Upper lobe of left lung (tissue), 6 donors: ENCODE measurements at regions not wholly inside any gene's neighbourhood (a gene's known extent, or its start where the extent isn't known, plus 50 kb on each side); places are given as distances from the start of the nearest gene placed in this dataset.
A peak's percentile ranks its signal among the peaks of the same experiment; 100 is the strongest.

Source experiments
- ATAC-seq, 2 donors: fragments of 200-7000 bp; cut with Tn5 transposase; one replicate each; pipeline ENCODE4 v1.9.1; 2022; ENCODE audit warnings: mild to moderate bottlenecking in 2 of 2, moderate library complexity in 2 of 2; ENCODE audit not compliant: low FRiP score in 2 of 2
- DNase-seq, 2 donors: peaks; one replicate each; pipeline ENCODE4 v3.0.0-alpha.2; 2019 to 2020
- H3K27ac ChIP-seq, 4 donors: fragments of 200-600 bp; sonication (generic); one replicate each; pipeline ENCODE4 v1.5.1; 2016 to 2019
- H3K27me3 ChIP-seq, 4 donors: fragments of 200-600 bp; sonication (generic); one replicate each; pipeline ENCODE4 v1.5.1; 2017 to 2019
- H3K36me3 ChIP-seq, 4 donors: fragments of 200-600 bp; sonication (generic); one replicate each; pipeline ENCODE4 v1.5.1; 2016 to 2019
- H3K4me1 ChIP-seq, 4 donors: fragments of 200-600 bp; sonication (generic); one replicate each; pipeline ENCODE4 v1.5.1; 2018 to 2019
- H3K4me3 ChIP-seq, 4 donors: fragments of 200-600 bp; sonication (generic); one replicate each; pipeline ENCODE4 v1.5.1; 2017 to 2019; ENCODE audit warnings: mild to moderate bottlenecking in 2 of 4, moderate library complexity in 1 of 4
- H3K9me3 ChIP-seq, 4 donors: fragments of 200-600 bp; sonication (generic); one replicate each; pipeline ENCODE4 v1.5.1; 2018 to 2019
- CTCF ChIP-seq, 6 experiments: fragments of 450-650 bp in 4 of 6; fragments of 200-600 bp in 2 of 6; sonication (generic) in 2 of 6; IDR thresholded peaks; one replicate each; pipeline ENCODE4 v1.5.1; 2016 to 2019; ENCODE audit warnings: antibody characterized with exemption in 6 of 6
- EP300 ChIP-seq, 4 donors: sonication (generic); formaldehyde crosslinking; IDR thresholded peaks; one replicate each; pipeline ENCODE4 v1.5.1; 2017; ENCODE audit warnings: antibody characterized with exemption in 4 of 4, control low read depth in 2 of 4
- POLR2A ChIP-seq, 4 donors: fragments of 450-650 bp; IDR thresholded peaks; one replicate each; pipeline ENCODE4 v1.5.1; 2016 to 2017; ENCODE audit warnings: antibody characterized with exemption in 4 of 4, mild to moderate bottlenecking in 2 of 4
- POLR2AphosphoS5 ChIP-seq, 2 donors: sonication (generic); formaldehyde crosslinking; IDR thresholded peaks; one replicate each; pipeline ENCODE4 v1.5.1; 2017; ENCODE audit warnings: antibody characterized with exemption in 2 of 2
- WGBS, 2 donors: methylation state at CpG; one replicate each; pipeline ENCODE4 v1.1.5; 2017 to 2018; 5-methylcytosine and 5-hydroxymethylcytosine counted together
- donor health status: DM: no; HTN: no; CAD: no; lungs with moderate emphysema.
- donor health status: DM: no; HTN: yes; CAD: no; lungs with severe emphysema.

GRCh38 chr7:46637793-46638735 lies 717.0 kb upstream of the IGFBP3 start:
- ATAC-seq (no peak), DNase-seq (no peak)
- no peaks in the 10 kb centered on the region for H3K36me3 ChIP-seq
- no peaks in the 10 kb centered on the region for H3K27me3 ChIP-seq
- WGBS, 2 donors, result 82 to 85% methylated on average over 10 to 12 of the region's 12 CpGs
- no peak overlapping the region for H3K4me3 ChIP-seq
- H3K27ac ChIP-seq, result no peak overlapping the region
- TF ChIP-seq POLR2AphosphoS5 (IDR thresholded peaks at IDR 0.05) (no peak), CTCF (IDR thresholded peaks at IDR 0.05) (no peak), POLR2A (IDR thresholded peaks at IDR 0.05) (no peak), EP300 (IDR thresholded peaks at IDR 0.05) (no peak)
- no peaks in the 10 kb centered on the region for H3K4me1 ChIP-seq
- no peaks in the 10 kb centered on the region for H3K9me3 ChIP-seq

- ATAC-seq (peak in 1 of 2 donors; percentile 53), DNase-seq (no peak)
- no peak overlapping the region for H3K27ac ChIP-seq
- H3K36me3 ChIP-seq, result no peaks in the 10 kb centered on the region
- no peaks in the 10 kb centered on the region for H3K9me3 ChIP-seq
- no peak overlapping the region for H3K4me3 ChIP-seq
- no peaks in the 10 kb centered on the region for H3K27me3 ChIP-seq
- TF ChIP-seq EP300 (IDR thresholded peaks at IDR 0.05) (no peak), POLR2AphosphoS5 (IDR thresholded peaks at IDR 0.05) (no peak), POLR2A (IDR thresholded peaks at IDR 0.05) (no peak), CTCF (IDR thresholded peaks at IDR 0.05) (no peak)
- WGBS, 2 donors, result 73 to 76% methylated on average over 3 of the region's 3 CpGs
- H3K4me1 ChIP-seq, result no peaks in the 10 kb centered on the region
Observed at GRCh38 chr7:46636022-46636421, 715.0 kb upstream of the IGFBP3 start.

GRCh38 chr7:46633630-46634240 lies 712.7 kb upstream of the IGFBP3 start:
- H3K9me3 ChIP-seq, result no peaks in the 10 kb centered on the region
- no peaks in the 10 kb centered on the region for H3K36me3 ChIP-seq
- WGBS, 2 donors, result 71% methylated on average over 4 of the region's 4 CpGs
- ATAC-seq (no peak), DNase-seq (no peak)
- no peak overlapping the region for H3K27ac ChIP-seq
- H3K4me1 ChIP-seq, result no peaks in the 10 kb centered on the region
- TF ChIP-seq POLR2AphosphoS5 (IDR thresholded peaks at IDR 0.05) (no peak), EP300 (IDR thresholded peaks at IDR 0.05) (no peak), POLR2A (IDR thresholded peaks at IDR 0.05) (no peak), CTCF (IDR thresholded peaks at IDR 0.05) (no peak)
- no peaks in the 10 kb centered on the region for H3K27me3 ChIP-seq
- H3K4me3 ChIP-seq, result no peak overlapping the region

GRCh38 chr7:46633200-46633599 lies 712.1 kb upstream of the IGFBP3 start:
- Histone ChIP-seq H3K9me3 (no peaks in the 10 kb centered on the region), H3K27me3 (no peaks in the 10 kb centered on the region), H3K4me1 (no peaks in the 10 kb centered on the region), H3K4me3 (no peak overlapping the region), H3K36me3 (no peaks in the 10 kb centered on the region), H3K27ac (no peak overlapping the region)
- ATAC-seq (no peak), DNase-seq (no peak)
- no peak for TF ChIP-seq EP300 (IDR thresholded peaks at IDR 0.05)
- no peak for TF ChIP-seq POLR2AphosphoS5 (IDR thresholded peaks at IDR 0.05)
- TF ChIP-seq POLR2A (IDR thresholded peaks at IDR 0.05), result no peak
- WGBS, 2 donors, result 57 to 64% methylated on average over 2 of the region's 2 CpGs

- TF ChIP-seq POLR2AphosphoS5 (IDR thresholded peaks at IDR 0.05), result no peak
- TF ChIP-seq POLR2A (IDR thresholded peaks at IDR 0.05), result no peak
- no peak for TF ChIP-seq EP300 (IDR thresholded peaks at IDR 0.05)
- TF ChIP-seq CTCF (IDR thresholded peaks at IDR 0.05), result no peak
- Histone ChIP-seq H3K27me3 (no peaks in the 10 kb centered on the region), H3K36me3 (no peaks in the 10 kb centered on the region), H3K4me3 (no peak overlapping the region), H3K27ac (no peak overlapping the region), H3K4me1 (no peaks in the 10 kb centered on the region), H3K9me3 (no peaks in the 10 kb centered on the region)
- no peak for ATAC-seq
- 60% methylated on average over 2 of the region's 2 CpGs; no CpG with 5 or more reads in 1 of the 2 donors for WGBS, 2 donors
- DNase-seq, result no peak
Observed at GRCh38 chr7:46630031-46630430, 709.0 kb upstream of the IGFBP3 start.
